Ishikawa (cell line): ENCODE measurements at regions not wholly inside any gene's neighbourhood (a gene's known extent, or its start where the extent isn't known, plus 50 kb on each side); places are given as distances from the start of the nearest gene placed in this dataset.

Source experiments
- EGR1 ChIP-seq: IDR thresholded peaks from 2 replicates; pipeline ENCODE4 v1.6.1; 2012
- EP300 ChIP-seq: IDR thresholded peaks from 2 replicates; pipeline ENCODE4 v1.6.1; 2012; ENCODE audit warnings: borderline replicate concordance
- RAD21 ChIP-seq: IDR thresholded peaks from 2 replicates; pipeline ENCODE4 v1.6.1; 2012; ENCODE audit warnings: low read depth
- TAF1 ChIP-seq: IDR thresholded peaks from 2 replicates; pipeline ENCODE4 v1.6.1; 2012; ENCODE audit warnings: low read depth, mild to moderate bottlenecking
- YY1 ChIP-seq: IDR thresholded peaks from 2 replicates; pipeline ENCODE4 v1.6.1; 2012; ENCODE audit warnings: low read depth
- ZBTB7A ChIP-seq: IDR thresholded peaks from 2 replicates; pipeline ENCODE4 v1.6.1; 2012; ENCODE audit warnings: low read depth
- TF ChIP-seq, protein P1 (sequence below): IDR thresholded peaks from 2 replicates; pipeline ENCODE4 v1.6.1; 2012
- TF ChIP-seq, protein P2 (sequence below): IDR thresholded peaks from 2 replicates; pipeline ENCODE4 v1.6.1; 2012
- TF ChIP-seq, protein P3 (sequence below): IDR thresholded peaks from 2 replicates; pipeline ENCODE4 v1.6.1; 2012; ENCODE audit warnings: low read depth, mild to moderate bottlenecking

DNA sequence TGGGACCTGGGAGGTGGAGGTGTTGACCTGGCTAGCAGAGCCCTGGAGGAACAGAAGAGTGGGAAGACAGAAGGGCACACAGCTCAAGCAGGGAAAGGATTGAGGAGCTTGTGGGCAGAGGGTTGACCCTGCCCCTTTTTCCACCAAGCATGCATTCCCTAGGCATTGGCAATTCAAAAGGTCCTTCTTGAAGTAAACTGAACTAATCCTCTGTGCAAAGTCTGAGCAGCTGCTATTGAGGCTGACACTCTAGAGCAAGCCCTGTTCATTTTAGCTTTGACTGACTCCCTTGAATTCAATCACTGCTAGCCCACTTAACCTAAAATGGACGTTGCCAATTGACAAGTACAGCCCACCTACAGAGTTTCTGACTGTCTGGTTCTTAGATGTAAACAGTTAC lies 116.5 kb upstream of the TNS3 start:
- TF ChIP-seq, protein P1, sequence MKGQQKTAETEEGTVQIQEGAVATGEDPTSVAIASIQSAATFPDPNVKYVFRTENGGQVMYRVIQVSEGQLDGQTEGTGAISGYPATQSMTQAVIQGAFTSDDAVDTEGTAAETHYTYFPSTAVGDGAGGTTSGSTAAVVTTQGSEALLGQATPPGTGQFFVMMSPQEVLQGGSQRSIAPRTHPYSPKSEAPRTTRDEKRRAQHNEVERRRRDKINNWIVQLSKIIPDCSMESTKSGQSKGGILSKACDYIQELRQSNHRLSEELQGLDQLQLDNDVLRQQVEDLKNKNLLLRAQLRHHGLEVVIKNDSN = no peak
- TF ChIP-seq RAD21 = no peak
- no peak for TF ChIP-seq EP300
- no peak for TF ChIP-seq YY1
- no peak for TF ChIP-seq EGR1
- TF ChIP-seq, protein P2, sequence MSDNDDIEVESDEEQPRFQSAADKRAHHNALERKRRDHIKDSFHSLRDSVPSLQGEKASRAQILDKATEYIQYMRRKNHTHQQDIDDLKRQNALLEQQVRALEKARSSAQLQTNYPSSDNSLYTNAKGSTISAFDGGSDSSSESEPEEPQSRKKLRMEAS = no peak
- TF ChIP-seq, protein P3, sequence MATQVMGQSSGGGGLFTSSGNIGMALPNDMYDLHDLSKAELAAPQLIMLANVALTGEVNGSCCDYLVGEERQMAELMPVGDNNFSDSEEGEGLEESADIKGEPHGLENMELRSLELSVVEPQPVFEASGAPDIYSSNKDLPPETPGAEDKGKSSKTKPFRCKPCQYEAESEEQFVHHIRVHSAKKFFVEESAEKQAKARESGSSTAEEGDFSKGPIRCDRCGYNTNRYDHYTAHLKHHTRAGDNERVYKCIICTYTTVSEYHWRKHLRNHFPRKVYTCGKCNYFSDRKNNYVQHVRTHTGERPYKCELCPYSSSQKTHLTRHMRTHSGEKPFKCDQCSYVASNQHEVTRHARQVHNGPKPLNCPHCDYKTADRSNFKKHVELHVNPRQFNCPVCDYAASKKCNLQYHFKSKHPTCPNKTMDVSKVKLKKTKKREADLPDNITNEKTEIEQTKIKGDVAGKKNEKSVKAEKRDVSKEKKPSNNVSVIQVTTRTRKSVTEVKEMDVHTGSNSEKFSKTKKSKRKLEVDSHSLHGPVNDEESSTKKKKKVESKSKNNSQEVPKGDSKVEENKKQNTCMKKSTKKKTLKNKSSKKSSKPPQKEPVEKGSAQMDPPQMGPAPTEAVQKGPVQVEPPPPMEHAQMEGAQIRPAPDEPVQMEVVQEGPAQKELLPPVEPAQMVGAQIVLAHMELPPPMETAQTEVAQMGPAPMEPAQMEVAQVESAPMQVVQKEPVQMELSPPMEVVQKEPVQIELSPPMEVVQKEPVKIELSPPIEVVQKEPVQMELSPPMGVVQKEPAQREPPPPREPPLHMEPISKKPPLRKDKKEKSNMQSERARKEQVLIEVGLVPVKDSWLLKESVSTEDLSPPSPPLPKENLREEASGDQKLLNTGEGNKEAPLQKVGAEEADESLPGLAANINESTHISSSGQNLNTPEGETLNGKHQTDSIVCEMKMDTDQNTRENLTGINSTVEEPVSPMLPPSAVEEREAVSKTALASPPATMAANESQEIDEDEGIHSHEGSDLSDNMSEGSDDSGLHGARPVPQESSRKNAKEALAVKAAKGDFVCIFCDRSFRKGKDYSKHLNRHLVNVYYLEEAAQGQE = no peak
- no peak for TF ChIP-seq TAF1
- TF ChIP-seq ZBTB7A = no peak
